Stimulated activated CD8-positive, alpha-beta memory T cell treated with anti-CD3 and anti-CD28 coated beads, Interleukin-15, amount 100 ng/mL, for 24 hours (primary cell): ENCODE measurements at regions not wholly inside any gene's neighbourhood (a gene's known extent, or its start where the extent isn't known, plus 50 kb on each side); places are given as distances from the start of the nearest gene placed in this dataset.
"Not testable (repeated sequence)": the region's sequence is repeated elsewhere in the genome, so short reads cannot be mapped to it uniquely, and the experiment has no call there.

Source experiments
- DNase-seq: peaks from one replicate; pipeline ENCODE4 v3.0.0-alpha.2; 2020; ENCODE audit warnings: low read depth

GRCh38 chr10:63920926-63921325 lies 399.7 kb downstream of the REEP3 start:
- no peak for DNase-seq

GRCh38 chr10:63921908-63922467 lies 400.8 kb downstream of the REEP3 start:
- no peak for DNase-seq

GRCh38 chr10:63922468-63923284 lies 401.5 kb downstream of the REEP3 start:
- no peak for DNase-seq

GRCh38 chr10:63929831-63930467 lies 408.7 kb downstream of the REEP3 start:
- no peak for DNase-seq

GRCh38 chr10:63930584-63930983 lies 409.4 kb downstream of the REEP3 start:
- DNase-seq, result no peak

GRCh38 chr10:63935705-63936104 lies 414.5 kb downstream of the REEP3 start:
- no peak for DNase-seq

GRCh38 chr10:63940277-63940922 lies 419.2 kb downstream of the REEP3 start:
- DNase-seq, result no peak

- no peak for DNase-seq
These were observed 443.2 kb downstream of the REEP3 start for GRCh38 chr10:63964406-63964805.

GRCh38 chr10:63965846-63966245 lies 444.6 kb downstream of the REEP3 start:
- DNase-seq, result no peak

GRCh38 chr10:63972949-63973827 lies 452.0 kb downstream of the REEP3 start:
- DNase-seq, result no peak

GRCh38 chr10:63976538-63976937 lies 455.3 kb downstream of the REEP3 start:
- no peak for DNase-seq

GRCh38 chr10:63977329-63977923 lies 456.2 kb downstream of the REEP3 start:
- no peak for DNase-seq

GRCh38 chr10:63980870-63981269 lies 459.7 kb downstream of the REEP3 start:
- not testable (repeated sequence) for DNase-seq

GRCh38 chr10:63984061-63984460 lies 462.9 kb downstream of the REEP3 start:
- DNase-seq, result not testable (repeated sequence)

- no peak for DNase-seq
These were observed 465.3 kb downstream of the REEP3 start for GRCh38 chr10:63986536-63986935.

- no peak for DNase-seq
These were observed 466.0 kb downstream of the REEP3 start for GRCh38 chr10:63987212-63987611.

- DNase-seq, result no peak
These were observed 473.2 kb downstream of the REEP3 start for GRCh38 chr10:63994371-63994770.

- no peak for DNase-seq
These were observed 486.0 kb downstream of the REEP3 start for GRCh38 chr10:64007157-64007556.

- no peak for DNase-seq
These were observed 489.5 kb downstream of the REEP3 start for GRCh38 chr10:64010711-64011110.

GRCh38 chr10:64011912-64012714 lies 490.9 kb downstream of the REEP3 start:
- no peak for DNase-seq
